Sigmoid colon (tissue), 4 donors: ENCODE measurements at regions not wholly inside any gene's neighbourhood (a gene's known extent, or its start where the extent isn't known, plus 50 kb on each side); places are given as distances from the start of the nearest gene placed in this dataset.

Experiments used
- CTCF ChIP-seq, 4 experiments: fragments of 450-650 bp in 3 of 4; fragments of 200-600 bp in 1 of 4; IDR thresholded peaks; one replicate each; pipeline ENCODE4 v1.5.1; 2016 to 2019; ENCODE audit warnings: antibody characterized with exemption in 4 of 4, mild to moderate bottlenecking in 3 of 4, moderate library complexity in 2 of 4
- EP300 ChIP-seq, 4 donors: sonication (generic); formaldehyde crosslinking; IDR thresholded peaks; one replicate each; pipeline ENCODE4 v1.6.1; 2017; ENCODE audit warnings: antibody characterized with exemption in 4 of 4
- POLR2A ChIP-seq, 2 donors: fragments of 450-650 bp; IDR thresholded peaks; one replicate each; pipeline ENCODE4 v1.6.1; 2016; ENCODE audit warnings: antibody characterized with exemption in 2 of 2, mild to moderate bottlenecking in 2 of 2, moderate library complexity in 2 of 2

DNA sequence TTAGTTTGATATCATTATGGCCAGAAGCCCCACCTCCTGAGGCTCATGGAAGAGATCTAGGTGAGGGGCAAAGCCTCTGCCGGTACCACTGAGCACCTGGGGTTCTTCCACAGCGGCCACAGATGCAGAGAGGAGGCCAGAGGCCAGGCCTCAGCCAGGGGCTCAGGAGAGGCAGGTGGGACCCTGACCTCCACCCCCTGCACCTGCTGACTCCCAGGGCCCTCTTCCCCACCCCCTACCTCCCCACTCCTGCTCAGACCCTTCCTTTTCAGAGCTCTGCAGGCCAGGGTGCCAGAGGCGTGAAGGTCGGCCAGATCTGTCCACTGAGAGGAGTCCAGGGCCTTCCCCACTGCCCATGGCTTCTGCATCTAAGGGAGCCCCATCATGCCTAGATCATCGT, 178.7 kb upstream of the PPP2R2D start:
- TF ChIP-seq CTCF (IDR thresholded peaks at IDR 0.05) (no peak), EP300 (IDR thresholded peaks at IDR 0.05) (no peak), POLR2A (IDR thresholded peaks at IDR 0.05) (no peak)
